Activated CD8-positive, alpha-beta memory T cell treated with anti-CD3 and anti-CD28 coated beads for 1 hour (primary cell): ENCODE measurements at regions not wholly inside any gene's neighbourhood (a gene's known extent, or its start where the extent isn't known, plus 50 kb on each side); places are given as distances from the start of the nearest gene placed in this dataset.
"Not testable (repeated sequence)": the region's sequence is repeated elsewhere in the genome, so short reads cannot be mapped to it uniquely, and the experiment has no call there.

ENCODE experiments used
- DNase-seq, 2 donors: peaks; one replicate each; pipeline ENCODE4 v3.0.0-alpha.2; 2020; ENCODE audit warnings: low read depth in 1 of 2; ENCODE audit errors: extremely low read depth in 1 of 2

GRCh38 chr2:83808878-83809277, 650.2 kb downstream of the SUCLG1 start:
- DNase-seq: no peak

- DNase-seq: no peak
These were observed 656.5 kb downstream of the SUCLG1 start for GRCh38 chr2:83802604-83803003.

DNA sequence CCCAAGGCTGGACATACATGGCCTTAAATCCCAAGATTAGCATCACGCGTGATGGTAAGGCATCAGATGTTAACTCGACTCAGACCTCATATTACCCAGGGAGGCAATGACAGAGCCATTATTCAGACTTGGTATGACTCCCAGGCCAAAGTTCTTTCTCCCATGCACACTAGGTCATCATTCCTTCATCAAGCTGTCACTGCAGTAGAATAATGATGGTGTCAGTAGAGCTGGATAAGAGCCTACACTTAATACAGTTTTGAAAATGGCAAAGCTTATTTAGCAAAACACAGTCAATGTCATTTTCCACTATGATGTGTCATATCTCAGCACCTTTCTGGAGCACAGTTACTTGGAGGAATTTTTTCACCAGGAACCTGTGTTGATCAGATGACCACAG, 663.3 kb downstream of the SUCLG1 start:
- DNase-seq: no peak

GRCh38 chr2:83790467-83790866, 668.6 kb downstream of the SUCLG1 start:
- DNase-seq: not testable (repeated sequence)

DNA sequence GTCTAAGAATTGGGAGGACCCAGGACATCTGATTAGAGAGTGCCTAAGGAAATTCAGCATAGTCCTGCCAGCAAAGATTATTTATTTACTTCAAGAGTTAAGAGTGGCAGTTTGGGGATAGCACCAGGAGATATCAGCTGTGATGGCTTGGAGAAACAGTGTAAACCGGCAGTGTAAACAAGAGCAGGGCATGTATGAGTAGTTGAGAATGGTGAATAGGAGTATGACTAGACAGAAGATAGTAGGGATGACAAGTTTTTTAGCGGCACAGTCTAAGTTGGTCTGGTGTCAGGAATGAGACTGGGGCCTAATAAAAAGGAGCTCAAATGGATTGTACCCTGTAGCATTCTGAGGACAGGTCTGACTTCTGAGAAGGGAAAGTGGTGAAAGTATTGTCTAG, 669.4 kb downstream of the SUCLG1 start:
- not testable (repeated sequence) for DNase-seq

DNA sequence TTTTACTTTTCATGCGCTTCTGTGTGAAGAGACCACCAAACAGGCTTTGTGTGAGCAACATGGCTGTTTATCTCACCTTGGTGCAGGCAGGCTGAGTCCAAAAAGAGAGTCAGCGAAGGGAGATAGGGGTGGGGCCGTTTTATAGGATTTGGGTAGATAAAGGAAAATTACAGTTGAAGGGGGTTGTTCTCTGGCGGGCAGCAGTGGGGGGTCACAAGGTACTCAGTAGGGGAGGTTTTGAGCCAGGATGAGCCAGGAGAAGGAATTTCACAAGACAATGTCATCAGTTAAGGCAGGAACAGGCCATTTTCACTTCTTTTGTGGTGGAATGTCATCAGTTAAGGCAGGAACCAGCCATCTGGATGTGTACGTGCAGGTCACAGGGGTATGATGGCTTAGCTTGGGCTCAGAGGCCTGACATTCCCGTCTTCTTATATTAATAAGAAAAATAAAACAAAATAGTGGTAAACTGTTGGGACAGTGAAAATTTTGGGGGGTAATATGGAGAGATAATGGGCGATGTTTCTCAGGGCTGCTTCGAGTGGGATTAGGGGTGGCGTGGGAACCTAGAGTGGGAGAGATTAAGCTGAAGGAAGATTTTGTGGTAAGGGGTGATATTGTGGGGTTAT, 670.0 kb downstream of the SUCLG1 start:
- not testable (repeated sequence) for DNase-seq

DNA sequence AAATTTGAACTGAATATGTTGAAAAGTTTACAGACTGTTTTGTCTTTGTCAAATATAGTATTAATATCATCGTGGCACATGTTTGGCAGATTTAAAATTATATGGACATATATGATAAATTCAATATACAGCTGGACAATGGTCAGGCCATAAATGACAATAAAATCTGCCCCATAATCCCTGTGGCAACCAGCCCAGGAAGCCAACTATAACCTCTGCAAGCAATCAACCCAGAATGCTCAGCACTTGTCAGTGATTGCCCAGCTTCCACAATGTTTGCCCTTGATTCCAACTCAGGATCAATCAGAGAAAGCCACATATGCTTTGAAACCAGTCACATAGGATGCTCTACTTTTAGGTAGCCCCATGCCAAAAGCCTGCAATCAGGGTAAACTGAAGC, 671.9 kb downstream of the SUCLG1 start:
- no peak for DNase-seq

GRCh38 chr2:83786140-83786539, 672.9 kb downstream of the SUCLG1 start:
- DNase-seq: no peak

DNA sequence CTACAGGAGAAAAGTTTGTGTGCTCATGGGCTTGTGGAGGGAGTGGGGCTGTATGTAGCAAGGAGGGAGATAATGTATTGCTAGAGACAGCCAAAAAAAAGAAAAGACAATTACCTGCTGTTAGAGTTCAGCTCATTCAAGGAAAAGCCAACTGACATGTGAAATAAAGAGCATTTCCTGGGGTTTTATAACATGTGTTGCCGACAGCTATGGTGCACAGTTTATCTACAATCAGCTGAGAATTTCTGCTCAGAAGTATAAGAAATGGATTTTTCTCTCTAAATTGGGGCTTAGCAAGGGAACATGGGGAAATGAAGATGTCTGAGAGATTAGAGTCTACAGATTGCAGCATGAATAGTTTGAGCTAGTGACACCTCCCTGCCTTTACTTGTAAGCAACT, 674.1 kb downstream of the SUCLG1 start:
- DNase-seq: no peak

DNA sequence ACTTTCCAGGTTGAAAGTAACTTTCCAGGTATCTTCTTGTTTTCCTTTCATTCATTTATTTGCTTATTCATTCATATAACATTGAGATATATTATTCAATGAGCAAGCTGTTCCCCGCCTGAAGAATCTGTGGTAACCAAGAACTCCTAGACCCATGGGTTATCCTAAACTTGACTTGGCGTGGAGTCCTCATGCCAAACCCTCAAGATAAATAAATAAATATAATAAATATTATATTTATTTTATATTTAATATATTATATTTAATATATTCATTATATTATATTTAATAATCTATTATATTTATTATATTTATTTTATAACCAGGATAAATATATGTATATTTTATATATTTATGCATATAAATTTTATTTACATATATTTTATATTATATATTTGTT, 674.8 kb downstream of the SUCLG1 start:
- no peak for DNase-seq

DNA sequence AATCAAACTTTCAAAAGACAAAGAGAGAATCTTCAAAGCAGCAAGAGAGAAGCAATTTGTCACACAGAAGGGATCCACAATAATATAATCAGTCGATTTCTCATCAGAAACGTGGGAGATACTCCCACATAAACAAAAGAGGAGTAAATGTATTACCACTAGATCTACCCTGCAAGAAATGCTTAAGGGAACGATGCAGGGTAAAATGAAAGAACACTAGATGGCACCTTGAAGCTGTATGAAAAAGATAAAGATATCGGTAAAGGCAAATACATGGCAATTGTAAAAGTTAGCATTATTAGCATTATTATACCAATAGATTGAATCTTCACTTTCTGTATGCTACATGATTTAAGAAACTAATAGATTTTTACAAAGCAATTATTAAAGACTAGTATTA, 677.0 kb downstream of the SUCLG1 start:
- DNase-seq: no peak

DNA sequence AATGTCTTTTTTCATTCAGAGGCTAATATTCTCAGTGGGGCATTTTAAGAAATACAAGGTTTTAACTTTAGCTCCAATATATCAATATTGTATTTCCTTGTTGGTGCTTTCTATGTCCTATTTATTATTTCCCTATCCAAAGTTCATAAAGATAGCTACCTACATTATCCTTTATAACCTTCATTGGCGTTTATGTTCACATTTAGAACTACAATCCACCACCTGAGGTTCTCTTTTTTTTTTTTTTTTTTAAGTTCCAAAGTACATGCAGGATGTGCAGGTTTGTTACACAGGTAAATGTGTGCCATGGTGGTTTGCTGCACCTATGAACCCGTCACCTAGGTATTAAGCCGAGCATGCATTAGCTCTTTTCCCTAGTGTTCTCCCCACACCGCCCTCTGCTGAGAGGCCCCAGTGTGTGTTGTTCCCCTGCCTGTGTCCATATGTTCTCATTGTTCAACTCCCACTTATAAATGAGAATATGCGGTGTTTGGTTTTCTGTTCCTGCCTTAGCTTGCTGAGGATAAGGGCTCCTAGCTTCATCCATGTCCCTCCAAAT, 694.6 kb downstream of the SUCLG1 start:
- DNase-seq: no peak

GRCh38 chr2:83757329-83757728, 701.8 kb downstream of the SUCLG1 start:
- no peak for DNase-seq

DNA sequence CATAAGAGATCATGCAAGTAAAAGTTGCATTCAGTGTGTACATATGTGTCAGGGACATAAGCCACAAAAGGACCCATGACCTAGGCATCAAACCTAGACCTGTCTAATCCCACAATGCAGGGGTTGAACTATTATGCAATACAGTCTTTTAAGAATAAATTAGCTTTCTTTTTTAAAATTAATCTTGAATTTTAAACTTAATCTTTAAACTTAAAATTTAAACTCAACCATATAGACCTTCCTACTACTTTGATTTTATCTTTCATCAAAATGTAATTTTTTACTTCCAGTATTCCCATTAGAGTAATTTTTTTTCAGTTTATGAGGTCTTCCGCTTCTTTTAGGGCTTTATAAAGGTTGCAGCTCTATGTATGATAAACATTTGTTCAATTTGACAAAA, 702.9 kb downstream of the SUCLG1 start:
- DNase-seq: no peak

DNA sequence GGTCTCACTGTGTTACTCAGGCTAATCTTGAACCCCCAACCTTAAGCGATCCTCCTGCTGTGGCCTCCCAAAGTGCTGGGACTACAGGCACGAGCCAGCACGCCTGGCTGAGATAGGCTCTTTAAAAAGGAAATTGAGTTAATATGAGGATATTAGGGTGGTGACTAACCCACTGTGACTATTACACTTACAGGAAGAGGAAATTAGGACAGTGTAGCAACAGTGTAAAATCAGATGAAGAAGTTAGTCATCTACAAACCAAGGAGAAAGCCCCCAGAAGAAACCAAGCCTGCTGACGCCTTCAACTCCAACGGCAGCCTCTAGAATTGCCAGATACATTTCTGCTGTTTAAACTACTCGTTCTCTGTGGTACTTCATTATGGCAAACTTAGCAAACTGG, 711.9 kb downstream of the SUCLG1 start:
- no peak for DNase-seq

DNA sequence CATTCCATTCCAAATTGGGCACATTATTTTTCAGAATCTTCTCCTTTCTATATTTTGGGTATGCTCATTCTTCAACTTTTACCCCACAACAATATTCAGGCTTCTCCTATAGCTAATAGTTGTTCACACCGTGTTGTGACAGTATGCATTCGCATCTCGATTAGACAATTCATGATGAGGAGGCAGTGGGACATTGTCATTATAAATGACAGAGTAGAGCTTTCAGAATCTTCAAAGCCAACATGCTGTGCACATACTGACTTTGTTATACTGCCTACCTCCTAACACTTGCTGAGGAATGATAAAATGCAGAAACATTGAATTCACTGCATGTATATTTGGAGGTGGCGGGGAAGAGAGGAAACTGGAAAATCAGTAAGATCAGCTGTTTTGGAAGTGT, 714.2 kb downstream of the SUCLG1 start:
- no peak for DNase-seq

GRCh38 chr2:83742117-83742782, 716.8 kb downstream of the SUCLG1 start:
- DNase-seq: no peak

GRCh38 chr2:83730223-83730622, 728.9 kb downstream of the SUCLG1 start:
- no peak for DNase-seq

GRCh38 chr2:83725735-83726134, 733.3 kb downstream of the SUCLG1 start:
- DNase-seq: no peak

DNA sequence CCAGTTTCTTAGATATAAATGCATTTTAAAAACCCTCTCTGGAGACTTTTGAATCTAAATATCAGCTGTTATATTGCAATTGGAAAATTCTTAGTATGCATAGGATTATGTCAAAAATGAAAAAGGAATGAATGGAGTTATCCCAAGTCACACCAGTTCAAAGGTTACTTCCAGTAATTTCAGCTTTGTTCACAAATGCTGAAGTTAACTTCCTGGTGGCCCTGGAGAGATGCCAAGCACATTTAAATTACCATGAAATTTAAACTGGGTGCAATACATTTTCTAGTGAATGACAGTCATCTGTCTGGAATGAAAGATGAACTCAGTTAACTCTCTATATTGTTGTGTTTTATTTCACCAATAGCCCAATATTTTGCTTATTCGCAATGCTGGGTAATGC, 753.9 kb downstream of the SUCLG1 start:
- DNase-seq: no peak

DNA sequence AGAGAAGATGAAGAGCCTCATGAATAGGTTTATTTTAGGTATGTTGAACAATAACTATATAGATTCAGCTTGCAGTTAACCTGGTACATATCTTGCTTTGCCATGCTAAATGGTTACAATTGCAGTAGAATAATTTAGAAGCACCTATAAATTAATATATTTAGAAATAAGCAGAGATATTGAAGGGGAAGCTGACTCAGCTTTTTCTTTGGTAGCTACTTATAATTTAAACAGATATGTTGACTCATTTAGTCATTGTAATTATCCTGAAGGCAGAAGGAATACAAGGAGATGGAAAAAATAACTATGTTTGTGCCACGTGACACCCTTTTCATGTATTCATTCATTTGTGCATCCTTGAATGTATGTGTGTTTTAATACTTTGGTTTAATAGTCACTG, 755.5 kb downstream of the SUCLG1 start:
- DNase-seq: no peak

GRCh38 chr2:83696838-83697237, 762.2 kb downstream of the SUCLG1 start:
- DNase-seq: no peak

GRCh38 chr2:83695530-83695929, 763.5 kb downstream of the SUCLG1 start:
- no peak for DNase-seq
